Esophagus squamous epithelium (tissue), 4 donors: ENCODE measurements at regions not wholly inside any gene's neighbourhood (a gene's known extent, or its start where the extent isn't known, plus 50 kb on each side); places are given as distances from the start of the nearest gene placed in this dataset.

ENCODE experiments used
- CTCF ChIP-seq, 6 experiments: fragments of 450-650 bp in 4 of 6; fragments of 200-600 bp in 2 of 6; sonication (generic) in 2 of 6; IDR thresholded peaks; one replicate each; pipeline ENCODE4 v1.5.1; 2016 to 2019; ENCODE audit warnings: antibody characterized with exemption in 6 of 6, mild to moderate bottlenecking in 4 of 6, moderate library complexity in 4 of 6
- POLR2A ChIP-seq, 4 donors: fragments of 450-650 bp; IDR thresholded peaks; one replicate each; pipeline ENCODE4 v1.6.1; 2017; ENCODE audit warnings: antibody characterized with exemption in 4 of 4, mild to moderate bottlenecking in 4 of 4, moderate library complexity in 3 of 4

DNA sequence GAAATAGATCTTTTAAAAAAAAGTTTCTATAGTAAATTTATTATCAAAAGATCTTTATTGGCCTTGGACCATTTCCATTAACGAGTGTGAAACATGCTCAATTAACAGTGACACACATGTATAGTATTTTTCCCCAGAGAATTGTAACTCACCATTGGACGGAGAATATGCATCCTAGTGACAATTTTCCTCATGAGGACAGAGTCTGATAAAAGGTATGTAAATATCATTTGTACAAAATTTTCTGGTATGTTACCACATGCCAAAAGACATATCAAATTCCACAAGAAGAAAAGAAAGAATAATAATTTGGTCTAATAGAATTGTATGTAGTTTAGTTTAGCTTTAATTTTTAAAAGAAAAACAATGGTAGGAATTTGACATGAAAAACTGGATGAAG, 1096.0 kb upstream of the FLRT2 start:
- no peak for TF ChIP-seq POLR2A (IDR thresholded peaks at IDR 0.05)
- no peak for TF ChIP-seq CTCF (IDR thresholded peaks at IDR 0.05)
